Ascending aorta (tissue), 2 donors: ENCODE measurements at regions not wholly inside any gene's neighbourhood (a gene's known extent, or its start where the extent isn't known, plus 50 kb on each side); places are given as distances from the start of the nearest gene placed in this dataset.

ENCODE experiments used
- DNase-seq, 2 donors: peaks; one replicate each; pipeline ENCODE4 v3.0.0-alpha.2; 2019; ENCODE audit warnings: low spot score in 2 of 2
- H3K27ac ChIP-seq, 2 donors: fragments of 200-600 bp; sonication (generic); one replicate each; pipeline ENCODE4 v1.5.1; 2016 to 2017; ENCODE audit warnings: mild to moderate bottlenecking in 1 of 2
- H3K27me3 ChIP-seq: fragments of 200-600 bp; sonication (generic); one replicate; pipeline ENCODE4 v1.5.1; 2017
- H3K36me3 ChIP-seq, 2 donors: fragments of 200-600 bp; sonication (generic); one replicate each; pipeline ENCODE4 v1.5.1; 2016
- H3K4me1 ChIP-seq, 2 donors: fragments of 200-600 bp; sonication (generic); one replicate each; pipeline ENCODE4 v1.5.1; 2016 to 2017; ENCODE audit warnings: mild to moderate bottlenecking in 1 of 2
- H3K4me3 ChIP-seq, 2 donors: fragments of 200-600 bp; sonication (generic); one replicate each; pipeline ENCODE4 v1.5.1; 2016 to 2017; ENCODE audit warnings: mild to moderate bottlenecking in 1 of 2
- H3K9me3 ChIP-seq, 2 donors: fragments of 200-600 bp; sonication (generic); one replicate each; pipeline ENCODE4 v1.5.1; 2016
- CTCF ChIP-seq, 3 experiments: fragments of 200-600 bp in 2 of 3; fragments of 450-650 bp in 1 of 3; sonication (generic) in 2 of 3; IDR thresholded peaks; one replicate each; pipeline ENCODE4 v1.5.1; 2016 to 2019; ENCODE audit warnings: antibody characterized with exemption in 3 of 3, mild to moderate bottlenecking in 1 of 3, moderate library complexity in 1 of 3
- intact Hi-C: fragments of 100-400 bp; cut with DNase I; formaldehyde crosslinking; loops from one replicate; pipeline ENCODE4 v1.15.1; 2023

- no peak for TF ChIP-seq CTCF (IDR thresholded peaks at IDR 0.05)
Observed at GRCh38 chr4:149986917-149987316, 91.3 kb upstream of the DCLK2 start.

GRCh38 chr4:149987330-149988086 is 90.7 kb upstream of the DCLK2 start:
- Histone ChIP-seq H3K4me1 (peaks cover 0 to 6% of the 10 kb centered on the region in 2 donors), H3K9me3 (no peaks in the 10 kb centered on the region), H3K27ac (no peak overlapping the region), H3K27me3 (no peaks in the 10 kb centered on the region), H3K4me3 (peak overlapping the region in 1 of 2 donors; percentile 24), H3K36me3 (no peaks in the 10 kb centered on the region)
- intact Hi-C loops: no loop called here
- no peak for TF ChIP-seq CTCF (IDR thresholded peaks at IDR 0.05)
- no peak for DNase-seq

More at GRCh38 chr4:149986917-149987316, 91.3 kb upstream of the DCLK2 start:
- no peak for DNase-seq
- H3K4me3 ChIP-seq: no peak overlapping the region
- intact Hi-C loops: no loop called here
- no peaks in the 10 kb centered on the region for H3K27me3 ChIP-seq
- no peaks in the 10 kb centered on the region for H3K36me3 ChIP-seq
- peaks cover 0 to 6% of the 10 kb centered on the region in 2 donors for H3K4me1 ChIP-seq
- H3K27ac ChIP-seq: no peak overlapping the region
- no peaks in the 10 kb centered on the region for H3K9me3 ChIP-seq

- no peak for DNase-seq
- intact Hi-C loops: no loop called here
- Histone ChIP-seq H3K36me3 (no peaks in the 10 kb centered on the region), H3K4me3 (no peak overlapping the region), H3K9me3 (no peaks in the 10 kb centered on the region), H3K27ac (no peak overlapping the region), H3K27me3 (no peaks in the 10 kb centered on the region), H3K4me1 (peaks cover 0 to 6% of the 10 kb centered on the region in 2 donors)
- no peak for TF ChIP-seq CTCF (IDR thresholded peaks at IDR 0.05)
Observed at GRCh38 chr4:149988087-149988410, 90.2 kb upstream of the DCLK2 start.

GRCh38 chr4:149993030-149993429 is 85.2 kb upstream of the DCLK2 start:
- Histone ChIP-seq H3K4me3 (no peak overlapping the region), H3K4me1 (no peaks in the 10 kb centered on the region), H3K27ac (no peak overlapping the region), H3K27me3 (no peaks in the 10 kb centered on the region), H3K36me3 (no peaks in the 10 kb centered on the region), H3K9me3 (no peaks in the 10 kb centered on the region)
- intact Hi-C loops: no loop called here
- no peak for DNase-seq
- no peak for TF ChIP-seq CTCF (IDR thresholded peaks at IDR 0.05)

- no peak for DNase-seq
- intact Hi-C loops: no loop called here
- TF ChIP-seq CTCF (IDR thresholded peaks at IDR 0.05): no peak
- no peaks in the 10 kb centered on the region for H3K36me3 ChIP-seq
- H3K9me3 ChIP-seq: no peaks in the 10 kb centered on the region
- H3K4me3 ChIP-seq: no peak overlapping the region
- no peak overlapping the region for H3K27ac ChIP-seq
- H3K4me1 ChIP-seq: no peaks in the 10 kb centered on the region
- no peaks in the 10 kb centered on the region for H3K27me3 ChIP-seq
Observed at GRCh38 chr4:149995134-149995756, 83.0 kb upstream of the DCLK2 start.
